Mesendoderm (in vitro differentiated cells): ENCODE measurements at regions not wholly inside any gene's neighbourhood (a gene's known extent, or its start where the extent isn't known, plus 50 kb on each side); places are given as distances from the start of the nearest gene placed in this dataset.

Experiments
- DNase-seq: peaks from one replicate; pipeline ENCODE4 v3.0.0; 2013
- H2AK5ac ChIP-seq: 2 replicates; pipeline ENCODE4 v1.6.1; 2013; ENCODE audit warnings: low read length, inconsistent platforms
- H2BK120ac ChIP-seq: 2 replicates; pipeline ENCODE4 v1.6.1; 2013; ENCODE audit warnings: low read depth, mild to moderate bottlenecking, low read length, moderate library complexity, mixed read lengths
- H2BK15ac ChIP-seq: replicated peaks from 2 replicates; pipeline ENCODE4 v1.6.1; 2013; ENCODE audit warnings: low read depth, mild to moderate bottlenecking, moderate library complexity
- H2BK5ac ChIP-seq: 2 replicates; pipeline ENCODE4 v1.6.1; 2013; ENCODE audit warnings: low read length, inconsistent platforms
- H3K18ac ChIP-seq: 2 replicates; pipeline ENCODE4 v1.6.1; 2013; ENCODE audit warnings: mild to moderate bottlenecking, low read length, mixed read lengths
- H3K23ac ChIP-seq: one replicate; pipeline ENCODE4 v1.6.1; 2013; ENCODE audit warnings: low read length
- H3K27ac ChIP-seq: 2 replicates; pipeline ENCODE4 v1.5.1; 2013; ENCODE audit warnings: low read depth, mild to moderate bottlenecking, inconsistent platforms, low read length, moderate library complexity
- H3K27me3 ChIP-seq: 2 replicates; pipeline ENCODE4 v1.6.1; 2013; ENCODE audit warnings: low read length, control low read depth, mild to moderate bottlenecking, inconsistent platforms; ENCODE audit not compliant: insufficient read depth, poor library complexity
- H3K36me3 ChIP-seq: 2 replicates; pipeline ENCODE4 v1.6.1; 2013; ENCODE audit warnings: low read length, inconsistent platforms; ENCODE audit not compliant: control insufficient read depth, insufficient read depth
- H3K4ac ChIP-seq: one replicate; pipeline ENCODE4 v1.6.1; 2013; ENCODE audit warnings: low read depth, mild to moderate bottlenecking, low read length, moderate library complexity
- H3K4me1 ChIP-seq: 2 replicates; pipeline ENCODE4 v1.6.1; 2013; ENCODE audit warnings: low read depth, low read length, inconsistent platforms; ENCODE audit not compliant: control insufficient read depth
- H3K4me2 ChIP-seq: 2 replicates; pipeline ENCODE4 v1.6.1; 2013; ENCODE audit warnings: low read length
- H3K4me3 ChIP-seq: 2 replicates; pipeline ENCODE4 v1.5.1; 2013; ENCODE audit warnings: mild to moderate bottlenecking, low read length
- H3K56ac ChIP-seq: one replicate; pipeline ENCODE4 v1.6.1; 2013; ENCODE audit warnings: low read length
- H3K79me1 ChIP-seq: 2 replicates; pipeline ENCODE4 v1.6.1; 2013; ENCODE audit warnings: low read length, inconsistent platforms
- H3K79me2 ChIP-seq: 2 replicates; pipeline ENCODE4 v1.6.1; 2013; ENCODE audit warnings: mild to moderate bottlenecking, low read length; ENCODE audit not compliant: control insufficient read depth, insufficient read depth
- H3K9ac ChIP-seq: 2 replicates; pipeline ENCODE4 v1.6.1; 2013; ENCODE audit warnings: low read length, inconsistent platforms
- H4K5ac ChIP-seq: one replicate; pipeline ENCODE4 v1.6.1; 2013; ENCODE audit warnings: low read length
- H4K8ac ChIP-seq: one replicate; pipeline ENCODE4 v1.6.1; 2013; ENCODE audit warnings: low read depth, mild to moderate bottlenecking, control low read depth, low read length, moderate library complexity
- WGBS: extraction: QIAGEN DNeasy Blood & Tissue Kit; methylation state at CpG from one replicate; pipeline ENCODE4 v1.1.7; 2013; ENCODE audit warnings: low lambda C conversion rate, missing lambda C conversion rate; ENCODE audit not compliant: insufficient coverage; ENCODE audit errors: extremely low coverage; 5-methylcytosine and 5-hydroxymethylcytosine counted together

DNA sequence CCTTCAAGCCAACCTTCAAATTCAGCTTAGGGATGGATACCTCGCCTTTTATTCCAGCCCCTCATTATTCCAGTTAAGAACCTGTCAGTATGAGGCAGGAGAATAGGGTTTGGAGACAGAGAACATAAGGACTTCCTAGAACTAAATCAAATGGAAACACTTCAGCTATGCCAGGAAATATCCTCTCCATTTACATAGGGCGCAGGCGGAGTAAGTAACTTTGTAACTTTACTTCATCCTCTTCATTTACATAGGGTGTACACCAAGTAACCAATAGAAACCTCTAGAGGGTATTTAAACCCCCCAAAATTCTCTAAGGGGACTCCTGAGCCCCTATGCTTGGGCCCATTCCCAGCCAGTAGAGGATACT lies 75.4 kb upstream of the ATF3 start:
- no peaks in the 10 kb centered on the region for H3K27me3 ChIP-seq
- H2BK120ac ChIP-seq = no peak overlapping the region
- no peak overlapping the region for H3K56ac ChIP-seq
- H3K79me2 ChIP-seq = no peaks in the 10 kb centered on the region
- DNase-seq = no peak
- no peak overlapping the region for H3K4ac ChIP-seq
- no peaks in the 10 kb centered on the region for H3K4me1 ChIP-seq
- no peak overlapping the region for H3K4me2 ChIP-seq
- no peak overlapping the region for H4K8ac ChIP-seq
- H3K4me3 ChIP-seq = no peak overlapping the region
- no peak overlapping the region for H2BK15ac ChIP-seq
- no CpG with 5 or more reads among the region's 3 CpGs for WGBS
- no peak overlapping the region for H3K23ac ChIP-seq
- no peak overlapping the region for H2AK5ac ChIP-seq
- H3K27ac ChIP-seq = no peak overlapping the region
- H3K9ac ChIP-seq = no peak overlapping the region
- no peaks in the 10 kb centered on the region for H3K79me1 ChIP-seq
- no peaks in the 10 kb centered on the region for H3K36me3 ChIP-seq
- H4K5ac ChIP-seq = no peak overlapping the region
- no peak overlapping the region for H2BK5ac ChIP-seq
- no peak overlapping the region for H3K18ac ChIP-seq

DNA sequence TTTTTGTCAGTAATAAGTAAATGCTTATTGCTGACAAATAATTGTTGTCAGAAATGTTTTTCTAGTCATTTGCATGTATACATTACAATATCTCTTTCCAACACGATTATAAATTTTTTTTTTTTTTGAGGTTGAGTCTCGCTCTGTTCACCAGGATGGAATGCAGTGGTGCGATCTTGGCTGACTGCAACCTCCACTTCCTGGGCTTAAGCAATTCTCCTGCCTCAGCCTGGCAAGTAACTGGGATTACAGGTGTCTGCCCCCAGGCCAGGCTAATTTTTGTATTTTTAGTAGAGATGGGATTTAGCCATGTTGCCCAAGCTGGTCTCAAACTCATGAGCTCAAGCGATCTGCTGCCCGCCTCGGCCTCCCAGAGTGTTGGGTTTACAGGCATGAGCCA lies 72.0 kb upstream of the ATF3 start:
- Histone ChIP-seq H3K27ac (no peak overlapping the region), H3K79me2 (no peaks in the 10 kb centered on the region), H3K4me1 (no peaks in the 10 kb centered on the region), H3K18ac (no peak overlapping the region), H3K9ac (no peak overlapping the region), H2BK5ac (no peak overlapping the region), H3K4ac (no peak overlapping the region), H4K8ac (no peak overlapping the region), H3K27me3 (no peaks in the 10 kb centered on the region), H3K23ac (no peak overlapping the region), H4K5ac (no peak overlapping the region), H2BK15ac (no peak overlapping the region), H3K4me3 (no peak overlapping the region), H3K79me1 (no peaks in the 10 kb centered on the region), H3K36me3 (no peaks in the 10 kb centered on the region), H2AK5ac (no peak overlapping the region), H2BK120ac (no peak overlapping the region), H3K56ac (no peak overlapping the region), H3K4me2 (no peak overlapping the region)
- no CpG with 5 or more reads among the region's 6 CpGs for WGBS
- DNase-seq = no peak

DNA sequence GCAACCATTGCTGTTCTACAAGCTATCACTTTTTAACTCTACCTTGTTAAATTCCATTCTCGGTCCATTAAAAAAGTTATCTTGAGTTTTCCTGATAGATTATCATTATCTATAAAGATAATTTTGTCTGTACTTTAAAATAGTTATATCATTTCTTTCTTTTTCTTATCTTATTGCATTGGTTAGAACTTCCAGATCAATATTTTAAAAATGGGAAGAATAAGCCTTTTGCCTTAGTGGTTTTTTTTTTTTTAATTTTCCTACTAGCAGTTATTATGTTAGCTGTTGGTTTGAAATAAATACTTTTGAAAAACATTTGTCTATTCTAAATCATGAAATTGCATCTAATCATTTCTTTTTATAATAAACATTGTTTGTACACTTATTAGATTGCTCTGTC lies 71.0 kb upstream of the ATF3 start:
- H3K79me1 ChIP-seq = no peaks in the 10 kb centered on the region
- H3K4me1 ChIP-seq = no peaks in the 10 kb centered on the region
- H3K56ac ChIP-seq = no peak overlapping the region
- no peak overlapping the region for H3K9ac ChIP-seq
- no peak for DNase-seq
- no peaks in the 10 kb centered on the region for H3K27me3 ChIP-seq
- no peak overlapping the region for H2BK120ac ChIP-seq
- H2BK5ac ChIP-seq = no peak overlapping the region
- no peak overlapping the region for H3K4ac ChIP-seq
- H3K27ac ChIP-seq = no peak overlapping the region
- no peaks in the 10 kb centered on the region for H3K36me3 ChIP-seq
- no peak overlapping the region for H3K18ac ChIP-seq
- no peak overlapping the region for H4K5ac ChIP-seq
- no peak overlapping the region for H3K4me2 ChIP-seq
- H2BK15ac ChIP-seq = no peak overlapping the region
- H2AK5ac ChIP-seq = no peak overlapping the region
- H3K4me3 ChIP-seq = no peak overlapping the region
- no peak overlapping the region for H4K8ac ChIP-seq
- H3K79me2 ChIP-seq = no peaks in the 10 kb centered on the region
- no CpG with 5 or more reads among the region's 1 CpG for WGBS
- no peak overlapping the region for H3K23ac ChIP-seq

DNA sequence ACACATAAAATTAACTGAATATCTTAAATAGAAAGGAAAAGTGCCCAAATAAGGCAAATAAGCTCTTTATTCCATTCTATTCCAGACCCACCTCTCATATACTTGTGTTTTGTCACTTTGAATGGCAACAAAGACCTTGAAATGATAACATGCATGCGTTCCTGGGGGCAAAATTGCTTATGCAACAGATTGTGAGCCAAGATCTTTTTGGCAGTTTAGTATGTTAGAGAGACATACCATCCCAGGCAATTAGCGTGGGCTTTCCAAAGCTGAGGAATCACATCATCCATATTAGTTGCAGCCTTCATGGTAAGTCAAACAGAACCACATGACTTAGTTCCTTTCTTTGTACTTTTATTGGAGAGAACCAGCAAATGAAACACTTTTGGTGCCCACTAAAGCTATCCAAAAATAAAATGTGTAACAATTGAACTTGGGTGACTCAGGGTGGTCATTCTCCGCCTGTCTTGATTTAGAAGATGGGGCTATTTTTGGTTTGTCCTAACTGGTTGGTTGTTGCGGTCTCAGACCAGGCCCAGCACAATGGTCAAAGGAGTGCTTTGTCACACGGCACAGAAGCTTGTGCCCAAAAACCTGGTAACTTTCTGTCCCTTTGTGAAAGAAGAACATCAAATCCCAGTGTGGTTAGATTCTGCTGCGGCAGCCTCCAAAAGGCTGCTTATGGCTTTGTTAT lies 68.7 kb upstream of the ATF3 start:
- no peak overlapping the region for H4K5ac ChIP-seq
- whole genome bisulfite sequencing = no CpG with 5 or more reads among the region's 6 CpGs
- no peak overlapping the region for H2AK5ac ChIP-seq
- no peak overlapping the region for H2BK15ac ChIP-seq
- H3K4me3 ChIP-seq = no peak overlapping the region
- H3K27me3 ChIP-seq = no peaks in the 10 kb centered on the region
- no peak overlapping the region for H3K27ac ChIP-seq
- no peaks in the 10 kb centered on the region for H3K79me2 ChIP-seq
- H2BK120ac ChIP-seq = no peak overlapping the region
- no peak overlapping the region for H4K8ac ChIP-seq
- no peak overlapping the region for H3K4me2 ChIP-seq
- H3K36me3 ChIP-seq = no peaks in the 10 kb centered on the region
- no peaks in the 10 kb centered on the region for H3K79me1 ChIP-seq
- no peak overlapping the region for H2BK5ac ChIP-seq
- H3K23ac ChIP-seq = no peak overlapping the region
- no peak for DNase-seq
- H3K9ac ChIP-seq = no peak overlapping the region
- no peaks in the 10 kb centered on the region for H3K4me1 ChIP-seq
- H3K56ac ChIP-seq = no peak overlapping the region
- no peak overlapping the region for H3K18ac ChIP-seq
- no peak overlapping the region for H3K4ac ChIP-seq

DNA sequence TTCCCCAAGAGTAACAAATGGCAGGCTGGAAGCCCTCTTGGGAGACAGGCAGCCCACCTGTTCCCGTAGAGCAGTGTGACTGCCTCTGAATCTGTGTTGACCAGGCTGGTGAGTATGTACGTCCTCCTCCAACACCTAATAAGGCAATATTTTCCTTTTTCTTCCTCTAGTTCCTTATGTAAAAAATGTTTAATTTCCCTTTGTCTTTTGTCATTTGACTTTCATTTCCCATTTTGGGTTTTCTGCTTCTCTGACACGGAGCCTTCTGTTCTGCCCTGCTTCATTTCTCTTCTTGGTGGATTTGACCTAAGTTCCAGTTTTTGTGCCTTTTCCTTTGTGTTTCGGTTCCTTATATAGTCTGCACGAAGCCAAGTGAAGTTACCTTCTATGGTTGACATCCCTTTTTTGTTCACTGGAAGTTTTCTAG lies 65.8 kb upstream of the ATF3 start:
- Histone ChIP-seq H2BK5ac (no peak overlapping the region), H4K8ac (no peak overlapping the region), H2AK5ac (no peak overlapping the region), H2BK15ac (no peak overlapping the region), H3K9ac (no peak overlapping the region), H3K79me1 (no peaks in the 10 kb centered on the region), H3K18ac (no peak overlapping the region), H3K4ac (no peak overlapping the region), H3K27me3 (no peaks in the 10 kb centered on the region), H3K36me3 (no peaks in the 10 kb centered on the region), H3K79me2 (no peaks in the 10 kb centered on the region), H3K4me3 (no peak overlapping the region), H3K27ac (no peak overlapping the region), H2BK120ac (no peak overlapping the region), H3K4me2 (no peak overlapping the region), H3K4me1 (no peaks in the 10 kb centered on the region), H4K5ac (no peak overlapping the region), H3K23ac (no peak overlapping the region), H3K56ac (no peak overlapping the region)
- WGBS = no CpG with 5 or more reads among the region's 5 CpGs
- no peak for DNase-seq

DNA sequence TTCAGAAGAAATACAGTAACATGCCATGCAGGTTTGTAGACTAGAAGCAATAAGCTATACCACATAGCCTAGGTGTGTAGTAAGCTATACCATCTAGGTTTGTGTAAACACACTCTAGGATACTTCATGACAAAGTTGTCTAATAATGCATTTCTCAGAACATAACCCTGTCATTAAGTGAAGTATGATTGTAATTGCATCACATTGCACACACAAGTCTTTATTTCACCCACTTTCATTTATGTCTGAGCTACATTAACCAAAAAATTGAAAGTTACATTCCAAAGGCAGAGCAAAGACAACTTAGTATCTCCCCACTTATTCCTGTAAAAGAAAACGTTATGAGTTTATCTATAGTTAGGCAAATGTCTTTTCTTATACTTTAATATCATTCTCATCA lies 64.5 kb upstream of the ATF3 start:
- no peaks in the 10 kb centered on the region for H3K79me1 ChIP-seq
- H3K4me3 ChIP-seq = no peak overlapping the region
- no peaks in the 10 kb centered on the region for H3K27me3 ChIP-seq
- no peak overlapping the region for H3K23ac ChIP-seq
- H2BK5ac ChIP-seq = no peak overlapping the region
- H3K56ac ChIP-seq = no peak overlapping the region
- no peak overlapping the region for H2AK5ac ChIP-seq
- no peak overlapping the region for H2BK120ac ChIP-seq
- no peak overlapping the region for H3K9ac ChIP-seq
- no peak overlapping the region for H3K27ac ChIP-seq
- no peaks in the 10 kb centered on the region for H3K36me3 ChIP-seq
- H3K4me2 ChIP-seq = no peak overlapping the region
- H4K5ac ChIP-seq = no peak overlapping the region
- no peaks in the 10 kb centered on the region for H3K4me1 ChIP-seq
- no peaks in the 10 kb centered on the region for H3K79me2 ChIP-seq
- DNase-seq = no peak
- no peak overlapping the region for H3K4ac ChIP-seq
- WGBS = no CpG with 5 or more reads among the region's 1 CpG
- no peak overlapping the region for H4K8ac ChIP-seq
- H3K18ac ChIP-seq = no peak overlapping the region
- no peak overlapping the region for H2BK15ac ChIP-seq
